Right ventricle myocardium inferior (tissue), 1 donor: ENCODE measurements at regions not wholly inside any gene's neighbourhood (a gene's known extent, or its start where the extent isn't known, plus 50 kb on each side); places are given as distances from the start of the nearest gene placed in this dataset.
"Not testable (repeated sequence)": the region's sequence is repeated elsewhere in the genome, so short reads cannot be mapped to it uniquely, and the experiment has no call there.

ENCODE experiments used
- ATAC-seq: fragments of 200-7000 bp; cut with Tn5 transposase; one replicate; pipeline ENCODE4 v1.9.1; 2020; ENCODE audit warnings: mild to moderate bottlenecking, moderate library complexity
- DNase-seq: peaks from one replicate; pipeline ENCODE4 v3.0.0; 2021; ENCODE audit errors: missing footprints
- intact Hi-C: fragments of 100-400 bp; cut with DNase I; formaldehyde crosslinking; loops from one replicate; pipeline ENCODE4 v1.11.0; 2022
- donor health status: DM: no; HTN: yes; CAD: no; lungs with severe emphysema.

- intact Hi-C loops, result no loop called here
- no peak for DNase-seq
- no peak for ATAC-seq
These were observed 165.3 kb upstream of the PKP2 start for GRCh38 chr12:33061844-33062243.

GRCh38 chr12:33054371-33054770, 157.8 kb upstream of the PKP2 start:
- DNase-seq (no peak), ATAC-seq (no peak)
- intact Hi-C loops, result no loop called here

- ATAC-seq, result no peak
- intact Hi-C loops, result no loop called here
- DNase-seq, result peak; percentile 58
These were observed 155.8 kb upstream of the PKP2 start for GRCh38 chr12:33052141-33053051.

GRCh38 chr12:33047666-33048065, 151.1 kb upstream of the PKP2 start:
- intact Hi-C loops, result no loop called here
- ATAC-seq (no peak), DNase-seq (no peak)

DNA sequence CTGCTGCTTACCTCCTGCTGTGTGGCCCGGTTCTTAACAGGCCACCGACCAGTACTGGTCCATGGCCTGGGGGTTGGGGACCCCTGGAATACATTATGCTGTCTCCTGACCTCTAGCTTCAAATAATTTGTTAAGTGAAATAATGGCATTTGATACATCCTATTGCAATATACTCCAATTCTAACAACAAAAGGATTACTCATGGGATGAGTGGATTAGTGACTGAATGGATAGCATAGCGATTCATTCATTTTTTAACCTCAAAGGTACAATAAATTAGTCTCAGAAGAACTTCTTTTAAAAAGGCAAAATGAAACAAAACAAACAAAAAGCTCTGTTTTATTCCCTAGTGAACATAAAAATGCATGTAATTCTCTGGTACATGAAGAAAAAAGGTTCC, 147.9 kb upstream of the PKP2 start:
- ATAC-seq (no peak), DNase-seq (no peak)
- intact Hi-C loops, result no loop called here

GRCh38 chr12:33041562-33041961, 145.0 kb upstream of the PKP2 start:
- intact Hi-C loops, result no loop called here
- DNase-seq, result no peak

DNA sequence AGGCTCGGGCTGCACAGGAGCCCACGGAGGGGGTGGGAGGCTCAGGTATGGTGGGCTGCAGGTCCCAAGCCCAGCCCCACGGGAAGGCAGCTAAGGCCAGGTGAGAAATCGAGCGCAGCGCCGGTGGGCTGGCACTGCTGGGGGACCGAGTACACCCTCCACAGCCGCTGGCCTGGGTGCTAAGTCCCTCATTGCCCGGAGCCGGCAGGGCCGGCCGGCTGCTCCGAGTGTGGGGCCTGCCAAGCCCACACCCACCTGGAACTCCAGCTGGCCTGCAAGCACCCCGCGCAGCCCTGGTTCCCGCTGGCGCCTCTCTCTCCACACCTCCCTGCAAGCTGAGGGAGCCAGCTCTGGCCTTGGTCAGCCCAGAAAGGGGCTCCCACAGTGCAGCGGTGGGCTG, 137.4 kb upstream of the PKP2 start:
- intact Hi-C loops, ATAC-seq, DNase-seq: not testable (repeated sequence)

More at GRCh38 chr12:33041562-33041961, 145.0 kb upstream of the PKP2 start:
- no peak for ATAC-seq

- intact Hi-C loops, result no loop called here
- ATAC-seq, result no peak
- no peak for DNase-seq
These were observed 130.2 kb upstream of the PKP2 start for GRCh38 chr12:33026791-33027190.

GRCh38 chr12:33022724-33023123, 126.1 kb upstream of the PKP2 start:
- DNase-seq, ATAC-seq: not testable (repeated sequence)

DNA sequence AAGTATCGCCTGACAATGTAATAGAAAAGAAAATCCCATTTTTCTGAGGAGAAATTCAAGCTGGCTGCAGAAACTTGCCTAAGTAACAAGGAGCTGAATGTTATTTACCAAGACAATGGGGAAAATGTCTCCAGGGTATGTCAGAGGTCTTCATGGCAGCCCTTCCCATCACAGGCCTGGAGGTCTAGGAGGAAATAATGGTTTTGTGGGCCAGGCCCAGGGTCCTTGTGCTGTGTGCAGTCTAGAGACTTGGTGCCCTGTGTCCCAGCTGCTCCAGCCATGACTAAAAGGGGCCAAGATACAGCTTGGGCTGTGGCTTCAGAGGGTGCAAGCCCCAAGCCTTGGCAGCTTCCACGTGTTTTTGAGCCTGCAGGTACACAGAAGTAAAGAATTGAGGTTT, 120.5 kb upstream of the PKP2 start:
- intact Hi-C loops, DNase-seq, ATAC-seq: not testable (repeated sequence)

More at GRCh38 chr12:33022724-33023123, 126.1 kb upstream of the PKP2 start:
- intact Hi-C loops, result not testable (repeated sequence)

- ATAC-seq, result no peak
- intact Hi-C loops, result no loop called here
- no peak for DNase-seq
These were observed 115.6 kb upstream of the PKP2 start for GRCh38 chr12:33012226-33012625.

GRCh38 chr12:33006106-33006505, 109.5 kb upstream of the PKP2 start:
- intact Hi-C loops, result no loop called here
- ATAC-seq, result no peak
- no peak for DNase-seq

GRCh38 chr12:33000016-33000415, 103.4 kb upstream of the PKP2 start:
- intact Hi-C loops, result no loop called here
- no peak for DNase-seq
- no peak for ATAC-seq

GRCh38 chr12:32997471-32997870, 100.9 kb upstream of the PKP2 start:
- intact Hi-C loops, result no loop called here
- ATAC-seq, result no peak
- no peak for DNase-seq

GRCh38 chr12:32995623-32996022, 99.0 kb upstream of the PKP2 start:
- DNase-seq (no peak), ATAC-seq (no peak)
- intact Hi-C loops, result no loop called here

DNA sequence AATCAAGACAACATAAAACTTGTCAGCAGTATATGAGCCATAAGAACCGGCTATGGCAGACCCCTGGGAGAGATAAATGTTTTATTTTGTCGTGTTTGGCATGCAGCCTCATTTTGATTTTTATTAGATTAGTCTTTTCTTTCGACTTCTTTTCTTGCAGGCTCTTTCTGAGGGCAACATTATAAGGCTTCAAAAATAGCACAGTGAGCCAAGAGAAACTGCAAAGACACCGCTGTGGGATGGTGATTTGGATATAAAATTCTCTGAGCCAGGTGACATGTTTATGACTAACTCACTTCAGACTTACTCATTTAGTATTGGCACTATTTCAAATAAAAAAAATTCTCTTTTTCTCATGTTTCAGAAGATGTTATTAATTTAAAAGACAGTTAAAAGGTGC, 96.8 kb upstream of the PKP2 start:
- ATAC-seq (no peak), DNase-seq (no peak)
- intact Hi-C loops, result no loop called here

GRCh38 chr12:32989705-32990104, 93.1 kb upstream of the PKP2 start:
- no peak for DNase-seq
- intact Hi-C loops, result no loop called here
- ATAC-seq, result no peak

GRCh38 chr12:32988982-32989381, 92.4 kb upstream of the PKP2 start:
- DNase-seq (no peak), ATAC-seq (no peak)
- intact Hi-C loops, result no loop called here

DNA sequence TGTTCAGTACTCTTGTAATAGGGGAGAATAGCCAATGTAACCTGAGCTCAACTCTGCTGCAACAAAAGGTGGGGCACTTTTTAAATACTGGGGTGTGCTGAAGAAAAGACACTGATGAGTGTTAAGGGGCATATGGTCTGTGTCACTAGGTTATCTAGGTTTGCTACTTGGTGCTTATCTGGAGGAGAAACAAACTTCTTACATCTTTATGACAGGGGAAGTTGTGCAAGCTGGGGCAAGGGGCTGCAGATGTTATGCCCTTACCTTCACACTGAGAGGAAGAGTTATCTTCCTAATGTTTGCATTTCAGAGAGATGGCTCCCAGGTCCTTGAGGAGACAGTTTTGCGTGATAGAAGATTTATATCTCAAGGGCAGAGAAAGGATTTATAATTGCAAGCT, 90.9 kb upstream of the PKP2 start:
- DNase-seq, result no peak
- intact Hi-C loops, result no loop called here
- ATAC-seq, result no peak

DNA sequence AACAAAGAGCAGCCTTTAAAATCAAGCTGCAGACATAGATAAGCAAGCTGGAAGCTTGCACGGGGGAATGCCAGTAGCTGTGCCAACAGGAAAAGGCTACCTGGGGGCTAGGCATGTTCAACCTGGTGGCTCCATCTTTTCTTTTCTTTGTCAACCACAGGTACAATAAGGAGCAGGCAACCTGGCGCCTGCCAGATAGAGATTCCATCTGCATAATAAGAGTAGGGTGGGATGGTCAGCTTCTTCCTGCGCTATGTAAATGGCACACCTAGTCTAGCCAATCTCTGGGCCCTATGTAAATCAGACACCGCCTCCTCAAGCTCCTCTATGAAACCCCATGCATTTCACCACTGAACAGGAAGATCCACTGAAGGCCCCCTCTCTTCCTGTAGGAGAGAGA, 87.4 kb upstream of the PKP2 start:
- no peak for ATAC-seq
- intact Hi-C loops, result no loop called here

DNA sequence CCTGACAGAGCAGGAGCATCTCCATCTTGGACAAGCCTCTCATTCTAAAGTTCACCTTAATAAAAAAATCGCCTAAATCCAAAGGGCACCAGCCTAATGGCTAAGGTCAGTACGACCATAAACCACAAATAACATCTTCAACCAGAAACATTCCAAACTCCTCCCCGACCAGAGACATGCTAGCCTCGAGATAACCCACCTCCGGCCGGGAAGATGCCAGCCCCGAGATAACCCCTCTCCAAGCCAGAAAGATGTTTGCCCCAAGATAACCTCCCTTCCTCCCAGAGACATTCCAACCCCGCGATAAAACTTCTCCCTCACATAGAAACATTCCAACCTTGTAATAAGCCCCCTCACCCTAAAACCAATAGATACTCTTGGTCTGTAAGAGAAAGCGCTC, 86.8 kb upstream of the PKP2 start:
- DNase-seq (no peak), ATAC-seq (no peak)
- intact Hi-C loops, result no loop called here

More for the DNA sequence above, 87.4 kb upstream of the PKP2 start:
- no peak for DNase-seq
